ENCODE measurements at regions not wholly inside any gene's neighbourhood (a gene's known extent, or its start where the extent isn't known, plus 50 kb on each side); places are given as distances from the start of the nearest gene placed in this dataset.

DNA sequence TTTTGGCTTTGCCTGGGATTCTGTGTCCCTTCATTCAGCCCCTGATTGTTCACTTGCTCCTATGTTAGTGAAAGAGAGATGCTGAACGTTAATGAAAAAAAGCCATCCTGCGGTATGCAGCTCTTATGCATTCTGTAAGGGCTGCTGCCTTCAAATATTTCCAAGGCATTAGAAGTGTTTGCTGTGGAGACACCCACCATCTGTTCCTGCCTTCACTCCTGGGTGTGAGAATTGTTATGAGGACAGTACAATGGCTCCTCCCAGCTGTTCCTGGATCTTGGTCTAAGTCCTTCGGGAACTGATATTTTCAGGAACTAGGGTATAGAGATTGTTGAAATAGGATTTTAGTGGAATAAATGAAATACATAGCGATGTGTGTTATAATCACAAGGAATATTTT, 427.1 kb upstream of the FAM47C start:
- Mint-ChIP-seq H3K9me3 (peaks cover 19% of the 10 kb centered on the region), H3K27me3 (ENCODE audit: insufficient read depth) (no peaks in the 10 kb centered on the region), H3K4me1 (ENCODE audit: low read depth) (no peaks in the 10 kb centered on the region), H3K27ac (no peak overlapping the region), H3K4me3 (no peak overlapping the region), H3K36me3 (ENCODE audit: low read depth) (no peaks in the 10 kb centered on the region)
- TF ChIP-seq, protein P1, sequence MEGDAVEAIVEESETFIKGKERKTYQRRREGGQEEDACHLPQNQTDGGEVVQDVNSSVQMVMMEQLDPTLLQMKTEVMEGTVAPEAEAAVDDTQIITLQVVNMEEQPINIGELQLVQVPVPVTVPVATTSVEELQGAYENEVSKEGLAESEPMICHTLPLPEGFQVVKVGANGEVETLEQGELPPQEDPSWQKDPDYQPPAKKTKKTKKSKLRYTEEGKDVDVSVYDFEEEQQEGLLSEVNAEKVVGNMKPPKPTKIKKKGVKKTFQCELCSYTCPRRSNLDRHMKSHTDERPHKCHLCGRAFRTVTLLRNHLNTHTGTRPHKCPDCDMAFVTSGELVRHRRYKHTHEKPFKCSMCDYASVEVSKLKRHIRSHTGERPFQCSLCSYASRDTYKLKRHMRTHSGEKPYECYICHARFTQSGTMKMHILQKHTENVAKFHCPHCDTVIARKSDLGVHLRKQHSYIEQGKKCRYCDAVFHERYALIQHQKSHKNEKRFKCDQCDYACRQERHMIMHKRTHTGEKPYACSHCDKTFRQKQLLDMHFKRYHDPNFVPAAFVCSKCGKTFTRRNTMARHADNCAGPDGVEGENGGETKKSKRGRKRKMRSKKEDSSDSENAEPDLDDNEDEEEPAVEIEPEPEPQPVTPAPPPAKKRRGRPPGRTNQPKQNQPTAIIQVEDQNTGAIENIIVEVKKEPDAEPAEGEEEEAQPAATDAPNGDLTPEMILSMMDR (IDR thresholded peaks at IDR 0.05): no peak
- no peak for DNase-seq

DNA sequence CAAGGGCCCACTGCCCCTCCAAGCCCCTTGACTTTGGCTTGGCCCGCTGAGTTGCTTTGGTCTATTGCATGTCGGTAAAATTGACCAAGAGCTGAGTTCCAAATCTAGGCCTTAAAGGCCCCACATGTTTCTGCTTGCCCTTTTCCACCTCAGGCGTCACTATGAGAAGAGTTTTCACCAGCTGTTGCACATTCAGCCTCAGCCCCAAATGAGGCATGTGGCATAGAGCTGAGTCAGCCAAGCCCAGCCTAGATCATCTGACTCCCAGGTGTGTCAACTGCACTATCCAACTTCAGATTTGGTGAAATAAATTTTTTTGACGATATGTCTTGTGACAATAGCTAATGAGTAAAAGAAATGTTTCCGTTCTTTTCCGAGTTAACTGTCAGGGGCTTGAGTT, 424.5 kb upstream of the FAM47C start:
- Mint-ChIP-seq H3K4me3 (no peak overlapping the region), H3K27me3 (ENCODE audit: insufficient read depth) (no peaks in the 10 kb centered on the region), H3K4me1 (ENCODE audit: low read depth) (no peaks in the 10 kb centered on the region), H3K27ac (no peak overlapping the region), H3K9me3 (peaks cover 4% of the 10 kb centered on the region), H3K36me3 (ENCODE audit: low read depth) (no peaks in the 10 kb centered on the region)
- no peak for DNase-seq
- TF ChIP-seq, protein P1 (IDR thresholded peaks at IDR 0.05): no peak

DNA sequence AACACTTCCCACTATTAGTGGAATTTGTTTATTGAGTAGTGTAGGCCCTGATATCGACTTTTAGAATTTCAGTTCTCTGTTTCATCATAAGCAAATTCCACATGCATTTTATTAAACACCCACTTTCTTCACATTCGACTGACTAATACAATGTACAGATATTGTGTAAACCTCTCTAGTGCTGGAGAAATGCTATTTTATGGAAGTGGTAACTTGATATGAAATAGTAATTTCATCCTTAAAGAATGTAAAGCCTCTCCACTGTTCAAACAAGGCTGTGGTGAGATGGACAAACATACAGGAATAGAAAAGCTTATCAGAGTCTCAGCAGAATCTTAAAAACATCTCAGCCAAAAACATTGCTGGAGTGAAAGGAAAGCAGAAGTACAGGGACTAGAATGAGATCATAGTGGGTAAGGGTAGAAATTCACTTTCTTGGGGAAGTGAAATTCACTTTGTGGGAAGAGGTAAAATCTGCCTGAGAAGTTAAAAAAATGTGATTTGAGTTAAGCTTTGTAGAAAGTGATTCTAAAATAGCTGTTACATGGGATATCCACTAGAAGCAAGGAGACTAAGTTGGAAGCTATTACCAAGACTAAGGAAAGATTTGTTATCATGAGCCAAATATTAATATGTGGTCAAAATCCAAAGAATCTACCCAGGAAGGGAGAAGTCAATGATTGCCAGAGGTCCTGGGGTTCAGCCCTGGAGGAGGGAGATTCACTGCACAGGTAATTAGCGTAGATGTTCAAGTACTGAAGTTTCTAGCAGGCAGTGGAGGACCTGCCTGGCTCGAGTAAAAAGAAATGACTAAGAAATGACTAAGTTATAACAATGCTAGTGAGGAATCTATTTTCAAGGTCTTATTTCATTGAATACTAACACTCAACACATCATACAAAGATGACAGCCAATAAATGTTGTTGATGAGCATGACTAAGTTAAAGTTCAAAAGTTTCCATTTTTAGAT, 398.3 kb upstream of the FAM47C start:
- Mint-ChIP-seq H3K9me3 (peaks cover 9% of the 10 kb centered on the region), H3K4me3 (no peak overlapping the region), H3K27me3 (ENCODE audit: insufficient read depth) (no peaks in the 10 kb centered on the region), H3K27ac (no peak overlapping the region), H3K36me3 (ENCODE audit: low read depth) (no peaks in the 10 kb centered on the region), H3K4me1 (ENCODE audit: low read depth) (no peaks in the 10 kb centered on the region)
- DNase-seq: no peak
- TF ChIP-seq, protein P1 (IDR thresholded peaks at IDR 0.05): no peak

DNA sequence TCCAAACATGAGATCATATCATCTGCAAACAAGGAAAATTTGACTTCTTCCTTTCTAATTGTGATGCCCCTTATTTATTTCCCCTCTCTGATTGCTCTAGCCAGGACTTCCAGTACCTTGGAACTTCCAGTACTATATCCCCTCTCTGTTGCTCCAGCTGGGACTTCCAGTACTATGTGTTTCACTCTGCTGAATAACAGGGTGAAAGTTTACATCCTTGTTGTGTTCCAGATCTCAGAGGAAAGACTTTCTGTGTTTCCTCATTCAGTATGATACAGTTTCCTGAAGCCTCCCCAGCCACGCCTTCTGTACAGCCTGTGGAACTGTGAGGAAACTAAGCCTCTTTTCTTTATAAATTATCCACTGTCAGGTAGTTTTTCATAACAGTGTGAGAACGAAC, 381.3 kb upstream of the FAM47C start:
- peaks cover 4% of the 10 kb centered on the region; the same call in 1 of the 2 replicates for H3K9me3 Mint-ChIP-seq

DNA sequence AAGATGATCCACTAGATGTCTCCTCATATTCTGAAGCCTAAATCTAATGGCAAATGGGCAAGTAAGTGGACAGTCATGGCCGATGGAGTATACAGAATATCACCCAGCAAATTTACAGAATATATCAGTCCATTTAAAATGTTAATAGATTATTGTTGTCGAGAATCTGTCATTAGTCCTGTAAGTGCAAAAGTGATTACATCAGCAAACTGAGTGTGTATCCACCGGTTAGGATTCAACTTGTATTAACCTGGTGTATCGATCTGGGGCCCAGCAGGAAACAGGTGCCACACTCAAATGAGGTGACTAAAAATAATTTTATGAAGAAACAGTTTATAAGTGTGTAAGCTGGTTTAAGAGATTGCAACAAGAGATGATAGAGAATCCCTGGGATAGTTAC, 367.9 kb upstream of the FAM47C start:
- no peaks in the 10 kb centered on the region for H3K4me1 Mint-ChIP-seq (ENCODE audit: low read depth)
- H3K27me3 Mint-ChIP-seq (ENCODE audit: insufficient read depth): no peaks in the 10 kb centered on the region
- H3K27ac Mint-ChIP-seq: no peak overlapping the region
- no peaks in the 10 kb centered on the region for H3K36me3 Mint-ChIP-seq (ENCODE audit: low read depth)
- H3K9me3 Mint-ChIP-seq: no peaks in the 10 kb centered on the region; the same call in 1 of the 2 replicates
- no peak for DNase-seq
- H3K4me3 Mint-ChIP-seq: no peak overlapping the region
- TF ChIP-seq, protein P1 (IDR thresholded peaks at IDR 0.05): no peak

More for the DNA sequence above, 381.3 kb upstream of the FAM47C start:
- Mint-ChIP-seq H3K4me1 (ENCODE audit: low read depth) (no peaks in the 10 kb centered on the region), H3K27ac (no peak overlapping the region), H3K4me3 (no peak overlapping the region), H3K27me3 (ENCODE audit: insufficient read depth) (no peaks in the 10 kb centered on the region), H3K36me3 (ENCODE audit: low read depth) (no peaks in the 10 kb centered on the region)
- TF ChIP-seq, protein P1 (IDR thresholded peaks at IDR 0.05): no peak
- DNase-seq: no peak
